Dedifferentiated amniotic fluid mesenchymal stem cell (primary cell): ENCODE measurements at regions not wholly inside any gene's neighbourhood (a gene's known extent, or its start where the extent isn't known, plus 50 kb on each side); places are given as distances from the start of the nearest gene placed in this dataset.
"Not testable (repeated sequence)": the region's sequence is repeated elsewhere in the genome, so short reads cannot be mapped to it uniquely, and the experiment has no call there.

Source experiments
- DNase-seq: peaks from one replicate; pipeline ENCODE4 v3.0.0-alpha.2; 2016; ENCODE audit errors: extremely low spot score

DNA sequence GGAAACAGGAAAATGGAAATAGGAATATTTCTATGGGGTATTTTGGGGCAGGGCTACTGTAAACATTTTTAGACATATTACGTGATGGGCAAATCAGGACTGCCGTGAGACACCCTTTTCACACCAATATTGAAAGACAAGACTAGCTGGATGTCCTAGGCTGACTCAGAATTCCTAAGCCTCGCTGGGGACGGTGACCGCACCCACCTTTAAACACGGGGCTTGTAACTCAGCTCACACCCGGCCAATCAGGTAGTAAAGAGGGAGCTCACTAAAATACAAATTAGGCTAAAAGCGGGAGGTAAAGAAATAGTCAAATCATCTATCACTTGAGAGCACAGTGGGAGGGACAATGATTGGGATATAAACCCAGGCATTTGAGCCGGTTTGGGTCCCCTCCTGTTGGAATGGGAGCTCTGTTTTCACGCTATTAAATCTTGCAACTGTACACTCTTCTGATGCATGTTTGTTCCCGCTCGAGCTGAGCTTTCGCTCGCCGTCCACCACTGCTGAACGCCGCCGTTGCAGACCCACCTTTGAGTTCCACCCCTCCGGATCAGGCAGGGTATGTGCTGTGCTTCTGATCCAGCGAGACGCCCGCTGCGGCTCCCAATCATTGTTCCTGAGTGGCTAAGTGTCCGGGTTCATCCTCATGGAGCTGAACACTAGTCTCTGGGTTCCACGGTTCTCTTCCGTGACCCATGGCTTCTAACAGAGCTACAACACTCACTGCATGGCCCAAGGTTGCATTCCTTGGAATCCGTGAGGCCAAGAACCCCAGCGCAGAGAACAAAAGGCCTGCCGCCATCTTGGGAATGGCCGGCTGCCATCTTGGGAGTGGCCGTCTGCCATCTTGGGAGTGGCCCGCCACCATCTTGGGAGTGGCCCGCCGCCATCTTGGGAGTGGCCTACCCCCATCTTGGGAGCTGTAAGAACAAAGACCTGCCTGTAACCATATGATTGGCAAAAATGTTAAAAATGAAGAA lies 152.6 kb downstream of the CRLF2 start:
- DNase-seq = no peak

DNA sequence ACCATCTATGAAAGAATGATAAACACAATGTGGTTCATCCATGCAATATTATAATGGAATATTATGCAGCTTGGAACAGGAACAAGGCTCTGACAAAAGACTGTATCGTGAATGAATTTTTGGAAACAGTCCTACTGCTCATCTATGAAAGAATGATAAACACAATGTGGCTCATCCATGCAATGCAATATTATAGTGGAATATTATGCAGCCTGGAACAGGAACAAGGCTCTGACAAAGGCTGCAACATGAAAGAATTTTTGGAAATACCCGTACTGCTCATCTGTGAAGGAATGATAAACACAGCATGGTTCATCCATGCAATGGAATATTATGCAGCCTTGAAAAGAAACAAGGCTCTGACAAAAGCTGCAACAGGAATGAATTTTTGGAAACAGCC lies 158.8 kb downstream of the CRLF2 start:
- DNase-seq = not testable (repeated sequence)

DNA sequence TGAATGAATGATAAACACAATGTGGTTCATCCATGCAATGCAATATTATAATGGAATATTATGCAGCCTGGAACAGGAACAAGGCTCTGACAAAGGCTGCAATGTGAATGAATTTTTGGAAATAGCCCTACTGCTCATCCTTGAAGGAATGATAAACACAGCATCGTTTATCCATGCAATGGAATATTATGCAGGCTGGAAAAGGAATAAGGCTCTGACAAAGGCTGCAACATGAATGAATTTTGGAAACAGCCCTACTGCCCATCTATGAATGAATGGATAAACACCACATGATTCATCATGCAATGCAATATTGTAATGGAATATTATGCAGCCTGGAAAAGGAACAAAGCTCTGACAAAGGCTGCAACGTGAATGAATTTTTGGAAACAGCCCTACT lies 159.4 kb downstream of the CRLF2 start:
- no peak for DNase-seq

DNA sequence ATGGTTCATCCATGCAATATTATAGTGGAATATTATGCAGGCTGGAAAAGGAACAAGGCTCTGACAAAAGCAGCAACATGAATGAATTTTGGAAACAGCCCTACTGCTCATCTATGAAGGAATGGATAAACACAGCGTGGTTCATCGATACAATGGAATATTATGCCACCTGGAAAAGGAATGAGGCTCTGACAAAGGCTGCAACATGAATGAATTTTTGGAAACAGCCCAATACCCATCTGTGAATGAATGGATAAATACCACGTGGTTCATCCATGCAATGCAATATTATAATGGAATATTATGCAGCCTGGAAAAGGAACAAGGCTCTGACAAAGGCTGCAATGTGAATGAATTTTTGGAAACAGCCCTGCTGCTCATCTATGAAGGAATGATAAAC lies 160.4 kb downstream of the CRLF2 start:
- DNase-seq = no peak

DNA sequence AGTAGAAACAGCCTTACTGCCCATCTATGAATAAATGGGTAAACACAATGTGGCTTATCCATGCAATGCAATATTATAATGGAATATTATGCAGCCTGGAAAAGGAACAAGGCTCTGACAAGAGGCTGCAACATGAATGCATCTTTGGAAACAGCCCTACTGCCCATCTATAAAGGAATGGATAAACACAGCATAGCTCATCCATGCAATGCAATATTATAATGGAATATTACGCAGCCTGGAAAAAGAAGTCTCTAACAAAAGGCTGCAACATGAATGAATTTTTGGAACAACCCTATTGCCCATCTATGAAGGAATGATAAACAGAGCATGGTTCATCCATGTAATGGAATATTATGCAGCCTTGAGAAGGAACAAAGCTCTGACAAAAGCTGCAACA lies 161.0 kb downstream of the CRLF2 start:
- no peak for DNase-seq

DNA sequence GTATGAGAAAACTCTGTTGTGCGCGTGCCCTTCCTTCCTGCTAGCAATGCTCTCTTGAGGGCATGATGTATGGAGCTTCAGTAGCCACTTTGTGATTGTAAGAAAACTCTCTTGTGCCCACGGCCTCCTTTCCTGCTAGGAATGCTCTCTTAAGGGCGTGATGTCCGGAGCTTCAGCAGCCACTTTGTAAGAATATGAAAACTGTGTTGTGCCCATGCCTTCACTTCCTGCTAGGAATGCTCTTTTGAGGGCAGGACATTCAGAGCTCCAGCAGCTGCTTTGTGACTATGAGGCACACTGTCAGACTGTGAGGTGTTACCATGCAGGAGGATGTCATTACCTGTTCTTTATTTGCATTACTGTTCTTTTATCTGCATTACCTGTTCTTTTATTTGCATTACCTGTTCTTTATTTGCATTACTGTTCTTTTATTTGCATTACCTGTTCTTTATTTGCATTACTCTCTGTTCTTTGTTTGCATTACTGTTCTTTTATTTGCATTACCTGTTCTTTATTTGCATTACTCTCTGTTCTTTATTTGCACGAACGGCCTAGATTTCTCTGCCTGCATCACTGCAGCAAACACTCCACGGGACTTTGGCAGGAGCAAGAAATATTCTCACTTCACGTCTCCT lies 166.7 kb downstream of the CRLF2 start:
- no peak for DNase-seq

DNA sequence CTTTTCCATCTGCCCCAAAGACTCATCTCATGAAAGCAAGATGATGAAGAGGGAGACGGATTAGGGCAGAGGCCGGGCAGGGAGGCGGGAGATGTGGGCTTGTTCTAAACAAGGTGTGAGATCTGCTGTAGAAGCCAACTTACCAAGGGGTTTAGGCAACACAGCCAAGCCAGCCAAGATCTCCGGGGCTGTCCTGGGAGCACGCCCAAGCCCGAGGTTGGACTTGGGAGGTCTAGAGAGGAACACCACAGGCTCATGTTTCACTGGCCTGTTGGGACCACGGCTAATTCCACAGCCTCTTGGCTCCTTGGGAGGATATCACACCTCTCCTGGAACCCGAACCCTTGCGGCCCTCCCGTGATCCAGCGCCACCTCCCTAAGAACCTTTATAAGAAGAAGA lies 171.4 kb downstream of the CRLF2 start:
- no peak for DNase-seq

DNA sequence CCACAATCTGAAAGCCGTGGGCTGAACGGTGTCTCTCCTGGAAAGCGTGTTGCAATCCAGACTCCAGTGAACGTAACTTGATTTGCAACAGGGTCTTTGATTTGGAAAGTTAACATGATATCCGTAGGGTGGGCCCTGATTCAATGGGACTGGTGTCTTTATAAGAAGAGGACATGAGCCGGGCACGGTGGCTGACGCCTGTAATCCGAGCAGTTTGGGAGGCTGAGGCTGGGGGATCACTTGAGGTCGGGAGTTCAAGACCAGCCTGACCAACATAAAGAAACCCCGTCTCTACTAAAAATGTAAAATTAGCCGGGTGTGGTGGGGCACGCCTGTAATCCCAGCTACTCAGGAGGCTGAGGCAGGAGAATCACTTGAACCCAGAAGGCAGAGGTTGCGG lies 176.5 kb downstream of the CRLF2 start:
- DNase-seq = not testable (repeated sequence)

DNA sequence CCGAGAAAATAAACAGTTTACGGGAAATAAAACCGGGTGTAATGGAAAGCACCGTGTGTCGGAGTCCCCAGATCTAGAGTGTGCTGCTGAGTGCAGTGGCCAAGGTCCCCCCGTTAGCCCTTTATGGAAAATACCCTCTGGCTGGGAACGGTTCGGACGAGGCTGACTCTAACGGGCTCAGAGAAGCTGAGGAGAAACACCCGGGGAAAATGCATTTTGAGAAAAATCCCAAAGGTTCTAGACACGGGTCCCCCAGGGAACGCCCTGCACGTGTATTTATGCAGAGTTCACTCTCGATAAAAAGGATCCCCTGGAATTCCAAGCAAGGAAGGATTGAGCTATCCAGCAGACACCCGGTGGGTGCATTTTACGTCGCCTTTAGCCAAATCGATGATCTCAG lies 177.2 kb downstream of the CRLF2 start:
- DNase-seq = no peak

DNA sequence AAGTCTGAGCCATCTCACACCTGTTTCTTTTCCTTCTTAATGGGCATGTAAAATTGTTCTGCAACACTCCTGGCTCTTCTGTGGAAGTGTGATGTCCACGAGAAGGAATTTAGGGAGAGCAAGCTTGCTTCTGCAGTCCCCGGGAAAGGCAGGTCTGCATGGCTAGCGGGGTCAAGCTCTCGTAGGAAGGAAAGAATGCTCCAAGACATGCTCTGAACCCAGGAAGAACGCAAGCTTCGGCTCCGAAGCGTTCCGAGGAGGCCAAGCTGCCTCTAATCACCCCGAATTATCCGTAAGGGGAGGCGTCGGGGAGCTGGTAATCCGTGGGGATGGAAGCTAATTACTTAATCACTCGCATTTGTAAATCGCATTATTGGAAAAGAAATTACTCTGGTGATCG lies 177.7 kb downstream of the CRLF2 start:
- no peak for DNase-seq

DNA sequence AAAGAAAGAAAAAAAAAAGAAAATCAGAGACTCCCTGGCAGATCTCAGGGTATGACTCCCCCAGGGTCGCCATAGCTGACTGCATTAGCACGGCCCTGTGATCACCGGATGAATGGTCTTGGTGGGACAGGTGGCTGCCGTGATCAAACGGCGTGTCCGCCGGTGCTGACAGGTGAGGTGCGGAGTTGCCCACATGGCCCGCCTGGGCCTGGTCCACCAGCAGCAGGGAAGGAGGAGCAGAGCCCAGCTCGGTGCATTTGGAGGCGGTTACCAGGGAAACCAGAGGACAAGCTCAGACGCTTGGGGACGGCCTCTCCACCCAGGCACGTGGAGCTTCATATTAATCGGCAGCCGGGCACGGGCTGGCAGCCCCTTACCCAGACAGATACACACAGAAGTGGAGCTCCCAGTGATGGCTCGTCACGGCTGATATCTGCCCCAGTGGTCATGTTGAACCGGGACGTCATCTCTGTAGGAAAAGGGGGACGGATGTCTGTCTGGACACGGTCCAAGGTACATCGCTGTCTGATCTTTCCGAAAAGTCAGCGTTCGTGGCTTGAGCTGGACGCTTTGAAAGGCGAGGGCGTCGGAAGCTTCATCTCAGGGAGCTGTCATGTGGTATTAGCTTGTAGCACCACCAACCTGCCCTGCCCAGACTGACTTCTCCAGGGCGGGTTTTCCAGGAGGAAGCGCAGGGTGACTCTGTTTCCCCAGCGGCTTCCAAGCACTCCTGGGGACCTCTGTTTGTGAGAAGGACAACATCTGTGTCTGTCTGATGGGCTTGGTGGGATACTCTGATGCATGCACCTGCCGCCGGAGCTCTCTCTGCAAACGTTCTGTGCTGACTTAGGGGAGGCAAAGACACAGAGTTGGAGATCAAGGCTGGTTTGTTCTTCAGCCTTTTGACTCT lies 180.7 kb downstream of the CRLF2 start:
- DNase-seq = no peak

DNA sequence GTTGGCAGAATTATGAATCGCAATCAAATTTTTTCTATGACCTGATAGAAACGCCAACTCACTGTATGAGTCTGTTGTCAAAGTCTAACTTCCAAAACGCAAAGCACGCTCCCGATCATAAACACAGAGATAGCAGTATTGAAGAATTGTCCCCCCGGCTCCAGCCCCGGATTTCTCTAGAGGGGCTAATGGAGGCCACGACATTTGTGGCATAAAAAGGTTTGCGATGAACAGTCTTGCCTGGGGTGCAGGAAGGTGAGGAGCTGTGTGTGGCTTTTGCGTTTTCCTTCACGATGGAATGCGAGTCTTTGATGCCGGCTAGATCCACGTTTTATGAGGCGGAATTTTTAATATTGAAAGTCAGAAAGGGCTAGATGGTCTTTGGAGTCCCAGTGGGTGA lies 183.0 kb downstream of the CRLF2 start:
- DNase-seq = no peak

DNA sequence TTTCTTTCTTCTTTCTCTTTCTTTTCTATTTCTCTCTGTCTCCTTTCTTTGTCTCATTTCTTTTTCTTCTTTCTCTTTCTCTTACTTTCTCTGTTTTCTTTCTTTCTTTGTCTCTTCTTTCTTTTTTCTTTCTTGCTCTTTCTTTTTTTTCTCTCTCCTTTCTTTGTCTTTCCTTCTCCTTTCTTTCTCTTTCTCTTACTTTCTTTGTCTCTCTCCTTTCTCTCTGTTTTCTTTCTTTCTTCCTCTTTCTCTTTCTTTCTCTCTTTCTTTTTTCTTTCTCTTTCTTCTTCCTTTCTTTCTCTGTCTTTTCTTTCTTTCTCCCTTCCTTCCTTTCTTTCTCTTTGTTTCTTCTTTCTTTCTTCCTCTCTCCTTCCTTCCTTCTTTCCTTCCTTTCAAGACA lies 184.8 kb downstream of the CRLF2 start:
- no peak for DNase-seq

DNA sequence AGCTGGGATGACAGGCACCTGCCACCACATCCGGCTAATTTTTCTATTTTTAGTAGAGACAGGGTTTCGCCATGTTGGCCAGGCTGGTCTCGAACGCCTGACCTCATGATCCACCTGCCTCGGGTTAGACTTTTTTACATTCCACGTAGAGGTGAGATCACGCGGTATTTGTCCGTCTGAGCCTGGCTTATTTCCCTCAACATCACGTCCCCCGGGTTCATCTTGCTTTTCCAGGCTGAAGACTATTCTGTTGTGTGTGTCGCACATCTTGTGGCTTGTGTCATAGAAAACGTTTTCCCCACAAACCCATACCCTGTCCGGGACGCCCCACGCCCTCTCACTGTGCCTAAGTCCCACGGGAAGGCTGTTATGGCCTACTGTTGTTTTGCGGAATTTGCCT lies 185.3 kb downstream of the CRLF2 start:
- DNase-seq = no peak

DNA sequence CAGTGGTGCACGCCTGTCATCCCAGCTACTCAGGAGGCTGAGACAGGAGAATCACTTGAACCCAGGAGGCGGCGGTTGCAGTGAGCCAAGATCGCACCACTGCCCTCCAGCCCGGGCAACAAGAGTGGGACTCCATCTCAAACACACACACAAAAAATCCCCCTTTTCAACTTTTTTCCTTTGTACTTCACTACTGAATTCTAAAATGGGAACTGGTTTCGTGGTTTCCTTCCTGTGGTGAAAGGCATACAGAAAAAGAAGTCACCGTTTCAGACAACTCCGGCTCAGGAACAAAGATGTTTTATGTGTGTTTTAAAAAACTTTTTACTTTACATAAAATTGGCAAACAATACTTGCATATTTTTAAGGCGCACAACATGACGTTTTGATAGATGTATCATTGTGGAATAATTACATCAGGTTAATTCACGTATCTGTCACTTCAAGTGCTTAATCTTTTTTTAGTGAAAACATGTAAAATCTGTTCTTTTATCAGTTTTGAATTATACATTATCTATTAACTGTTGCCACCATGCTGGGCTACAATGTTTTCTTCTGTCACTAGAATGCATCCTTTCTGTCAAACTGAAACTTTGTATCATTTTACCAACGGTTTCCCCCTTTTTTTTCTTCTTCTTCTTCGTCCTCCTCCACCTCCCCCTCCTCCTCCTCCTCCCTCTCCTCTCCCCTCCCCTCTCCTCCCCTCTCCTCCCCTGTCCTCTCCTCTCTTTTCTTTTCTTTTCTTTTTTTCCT lies 186.0 kb downstream of the CRLF2 start:
- no peak for DNase-seq

DNA sequence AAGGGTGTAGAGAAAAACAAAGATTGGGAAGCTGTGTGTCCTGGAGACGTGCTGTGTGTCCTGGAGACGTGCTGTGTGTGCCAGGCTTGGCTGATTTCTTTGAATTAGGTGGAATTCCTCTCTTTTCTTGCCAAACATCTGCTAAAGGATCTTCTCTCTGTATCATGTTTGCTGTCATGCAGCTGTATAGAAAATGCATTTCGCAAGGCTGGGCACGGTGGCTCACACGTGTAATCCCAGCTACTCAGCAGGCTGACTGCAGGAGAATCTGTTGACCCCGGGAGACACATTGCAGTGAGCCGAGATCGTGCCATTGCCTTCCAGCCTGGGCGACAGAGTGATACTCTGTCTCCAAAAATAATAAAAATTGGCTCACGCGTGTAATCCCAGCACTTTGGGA lies 187.0 kb downstream of the CRLF2 start:
- no peak for DNase-seq

DNA sequence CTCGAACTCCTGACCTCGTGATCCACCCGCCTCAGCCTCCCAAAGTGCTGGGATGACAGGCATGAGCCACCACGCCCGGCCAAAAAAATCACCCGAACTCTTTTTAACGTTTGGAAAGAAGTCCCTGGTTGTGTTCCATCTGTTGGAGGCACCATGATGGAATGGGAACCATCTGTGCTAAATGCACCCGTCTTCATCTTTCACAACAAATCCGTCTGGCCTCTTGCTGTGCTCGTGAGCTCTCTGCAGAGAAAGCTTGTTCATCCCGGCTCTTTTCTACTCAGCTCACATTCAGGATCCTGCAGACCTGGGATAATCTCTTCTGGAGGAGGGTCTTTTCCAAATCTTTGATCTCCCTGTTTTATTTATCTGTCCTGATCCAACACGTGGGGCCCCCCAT lies 188.8 kb downstream of the CRLF2 start:
- DNase-seq = no peak

DNA sequence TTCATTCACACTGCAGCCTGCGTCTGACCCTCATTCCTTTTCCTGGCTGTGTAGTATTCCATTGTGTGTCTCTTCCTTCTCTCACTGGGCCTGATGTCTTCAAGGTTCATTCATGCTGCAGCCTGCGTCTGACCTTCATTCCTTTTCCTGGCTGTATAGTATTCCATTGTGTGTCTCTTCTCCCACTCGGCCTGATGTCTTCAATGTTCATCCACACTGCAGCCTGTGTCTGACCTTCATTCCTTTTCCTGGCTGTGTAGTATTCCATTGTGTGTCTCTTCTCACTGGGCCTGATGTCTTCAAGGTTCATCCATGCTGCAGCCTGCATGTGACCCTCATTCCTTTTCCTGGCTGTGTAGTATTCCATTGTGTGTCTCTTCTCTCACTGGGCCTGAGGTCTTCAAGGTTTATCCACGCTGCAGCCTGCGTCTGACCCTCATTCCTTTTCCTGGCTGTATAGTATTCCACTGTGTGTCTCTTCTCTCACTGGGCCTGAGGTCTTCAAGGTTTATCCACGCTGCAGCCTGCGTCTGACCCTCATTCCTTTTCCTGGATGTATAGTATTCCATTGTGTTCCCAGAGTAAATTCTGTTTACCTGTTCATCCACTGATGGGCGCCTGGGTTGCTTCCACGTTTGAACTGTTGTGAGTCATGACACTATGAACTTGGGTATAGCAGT lies 191.0 kb downstream of the CRLF2 start:
- not testable (repeated sequence) for DNase-seq

DNA sequence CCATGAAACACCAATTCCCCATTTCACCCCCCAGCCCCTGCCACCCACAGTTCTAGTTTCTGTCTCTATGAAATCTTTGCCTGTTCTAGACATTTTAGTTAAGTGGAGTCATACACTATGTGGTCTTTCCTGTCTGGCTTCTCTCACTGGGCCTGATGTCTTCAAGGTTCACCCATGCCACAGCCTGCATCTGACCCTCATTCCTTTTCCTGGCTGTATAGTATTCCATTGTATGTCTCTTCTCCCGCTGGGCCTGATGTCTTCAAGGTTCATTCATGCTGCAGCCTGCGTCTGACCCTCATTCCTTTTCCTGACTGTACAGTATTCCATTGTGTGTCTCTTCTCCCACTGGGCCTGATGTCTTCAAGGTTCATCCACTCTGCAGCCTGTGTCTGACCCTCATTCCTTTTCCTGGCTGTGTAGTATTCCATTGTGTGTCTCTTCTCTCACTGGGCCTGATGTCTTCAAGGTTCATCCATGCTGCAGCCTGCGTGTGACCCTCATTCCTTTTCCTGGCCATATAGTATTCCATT lies 191.7 kb downstream of the CRLF2 start:
- no peak for DNase-seq

DNA sequence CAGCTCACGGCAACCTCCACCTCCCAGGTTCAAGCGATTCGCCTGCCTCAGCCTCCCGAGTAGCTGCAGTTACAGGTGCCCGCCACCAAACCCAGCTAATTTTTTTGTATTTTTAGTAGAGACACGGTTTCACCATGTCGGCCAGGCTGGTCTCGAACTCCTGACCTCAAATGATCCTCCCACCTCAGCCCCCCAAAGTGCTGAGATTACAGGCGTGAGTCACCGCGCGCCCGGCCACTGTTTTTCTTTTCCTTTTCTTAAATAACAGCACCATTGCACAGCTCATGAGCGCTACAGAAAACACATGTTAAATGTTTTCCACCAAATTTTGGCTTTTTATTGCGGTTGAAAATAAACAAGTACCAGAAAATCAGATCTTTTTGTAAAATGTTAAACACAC lies 195.5 kb downstream of the CRLF2 start:
- DNase-seq = not testable (repeated sequence)

DNA sequence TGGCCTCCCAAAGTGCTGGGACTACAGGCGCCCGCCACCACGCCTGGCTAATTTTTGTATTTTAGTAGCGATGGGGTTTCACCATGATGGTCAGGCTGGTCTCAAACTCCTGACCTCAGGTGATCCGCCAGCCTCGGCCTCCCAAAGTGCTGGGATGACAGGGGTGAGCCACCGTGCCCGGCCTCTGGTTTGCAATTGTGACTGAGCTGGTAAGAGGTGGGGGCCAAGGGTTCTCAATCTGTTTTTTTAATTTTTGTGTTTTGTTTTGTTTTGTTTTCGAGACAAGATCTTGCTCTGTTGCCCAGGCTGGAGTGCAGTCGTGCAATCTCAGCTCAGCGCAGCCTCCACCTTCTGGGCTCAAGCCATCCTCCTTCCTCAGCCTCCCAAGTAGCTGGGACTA lies 196.2 kb downstream of the CRLF2 start:
- not testable (repeated sequence) for DNase-seq
